Skeletal muscle tissue (tissue), 3 donors: ENCODE measurements at regions not wholly inside any gene's neighbourhood (a gene's known extent, or its start where the extent isn't known, plus 50 kb on each side); places are given as distances from the start of the nearest gene placed in this dataset.

Experiments used
- H3K27ac ChIP-seq: one replicate; pipeline ENCODE4 v1.7.0; 2013; ENCODE audit warnings: mild to moderate bottlenecking, low read depth, low read length, inconsistent platforms
- H3K27me3 ChIP-seq, 3 donors: one replicate each; pipeline ENCODE4 v1.7.0; 2013; ENCODE audit warnings: low read length in 3 of 3; ENCODE audit not compliant: control insufficient read depth in 3 of 3, insufficient read depth in 3 of 3
- H3K36me3 ChIP-seq, 3 donors: one replicate each; pipeline ENCODE4 v1.7.0; 2013; ENCODE audit warnings: low read length in 3 of 3; ENCODE audit not compliant: control insufficient read depth in 3 of 3, insufficient read depth in 3 of 3
- H3K4me1 ChIP-seq, 3 donors: one replicate each; pipeline ENCODE4 v1.7.0; 2013; ENCODE audit warnings: low read length in 3 of 3, mild to moderate bottlenecking in 3 of 3; ENCODE audit not compliant: control insufficient read depth in 3 of 3, insufficient read depth in 3 of 3
- H3K4me3 ChIP-seq, 3 donors: one replicate each; pipeline ENCODE4 v1.7.0; 2013; ENCODE audit warnings: low read length in 3 of 3
- H3K9ac ChIP-seq, 3 donors: one replicate each; pipeline ENCODE4 v1.7.0; 2013; ENCODE audit warnings: low read length in 3 of 3, mild to moderate bottlenecking in 3 of 3, moderate library complexity in 2 of 3, low read depth in 1 of 3
- H3K9me3 ChIP-seq, 3 donors: one replicate each; pipeline ENCODE4 v1.7.0; 2013; ENCODE audit warnings: low read length in 3 of 3; ENCODE audit not compliant: control insufficient read depth in 3 of 3
- donor health status: Osteomylitis.

DNA sequence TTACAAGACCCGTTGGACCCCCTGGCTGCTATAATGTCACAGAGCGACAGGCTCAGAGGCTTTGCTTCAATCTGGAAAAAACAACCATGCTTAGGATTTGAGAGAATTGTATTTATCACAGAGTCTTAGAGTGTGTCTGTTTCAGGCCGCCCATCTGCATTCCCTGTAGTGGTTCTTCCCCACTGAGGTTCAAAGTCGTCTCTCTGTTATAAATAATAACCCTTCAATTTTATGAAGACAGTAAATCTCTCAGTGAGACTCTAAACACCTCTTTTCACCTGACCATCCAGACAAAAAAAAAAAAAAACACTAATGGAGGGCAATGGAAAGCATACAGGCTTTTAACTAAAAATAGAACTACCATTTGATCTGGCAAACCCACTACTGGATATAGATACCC, 565.4 kb upstream of the AUTS2 start:
- H3K9me3 ChIP-seq: no peaks in the 10 kb centered on the region
- no peak overlapping the region for H3K9ac ChIP-seq
- H3K27me3 ChIP-seq: no peaks in the 10 kb centered on the region
- H3K36me3 ChIP-seq: no peaks in the 10 kb centered on the region
- H3K27ac ChIP-seq: no peak overlapping the region
- no peaks in the 10 kb centered on the region for H3K4me1 ChIP-seq
- H3K4me3 ChIP-seq: no peak overlapping the region

DNA sequence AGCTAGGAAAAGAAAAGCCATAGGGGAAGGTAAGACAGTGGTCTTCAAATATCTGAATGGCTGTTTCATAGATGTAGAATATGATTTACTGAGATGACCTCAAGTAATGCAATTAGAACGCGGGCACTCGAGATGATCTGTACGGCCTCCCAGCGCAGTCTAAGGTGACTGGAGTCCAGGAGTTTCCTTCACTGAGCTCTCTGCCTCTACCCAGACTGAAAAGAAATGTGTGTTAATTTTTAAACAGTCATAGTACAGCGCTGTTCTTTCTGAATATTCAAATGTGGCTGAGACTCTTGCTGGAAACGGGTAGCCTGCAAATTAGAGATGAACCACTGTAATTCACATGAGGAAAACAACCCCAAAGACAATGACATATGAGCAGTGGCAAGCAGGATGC, 562.4 kb upstream of the AUTS2 start:
- Histone ChIP-seq H3K9me3 (no peaks in the 10 kb centered on the region), H3K27me3 (no peaks in the 10 kb centered on the region), H3K9ac (no peak overlapping the region), H3K27ac (no peak overlapping the region), H3K36me3 (no peaks in the 10 kb centered on the region), H3K4me3 (no peak overlapping the region), H3K4me1 (no peaks in the 10 kb centered on the region)

DNA sequence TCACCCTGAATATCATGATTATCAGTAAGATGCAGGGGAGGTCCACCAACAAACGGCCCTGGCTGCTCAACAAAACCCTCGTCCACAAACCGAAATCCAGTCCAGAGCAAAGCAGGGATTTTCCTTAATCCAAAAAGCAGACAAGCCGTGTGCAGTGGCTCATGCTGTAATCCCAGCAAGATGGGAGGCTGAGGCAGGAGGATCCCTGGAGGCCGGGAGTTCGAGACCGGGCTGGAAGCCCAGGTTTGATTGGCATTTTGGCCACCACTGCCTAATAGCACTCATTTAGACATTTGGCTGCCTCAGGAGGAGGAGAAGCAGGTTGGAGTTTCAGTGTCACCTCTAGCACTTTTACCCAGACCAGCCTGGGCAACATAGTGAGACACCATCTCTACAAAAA, 562.0 kb upstream of the AUTS2 start:
- Histone ChIP-seq H3K9me3 (no peaks in the 10 kb centered on the region), H3K4me3 (no peak overlapping the region), H3K27me3 (no peaks in the 10 kb centered on the region), H3K9ac (no peak overlapping the region), H3K4me1 (no peaks in the 10 kb centered on the region), H3K36me3 (no peaks in the 10 kb centered on the region), H3K27ac (no peak overlapping the region)

DNA sequence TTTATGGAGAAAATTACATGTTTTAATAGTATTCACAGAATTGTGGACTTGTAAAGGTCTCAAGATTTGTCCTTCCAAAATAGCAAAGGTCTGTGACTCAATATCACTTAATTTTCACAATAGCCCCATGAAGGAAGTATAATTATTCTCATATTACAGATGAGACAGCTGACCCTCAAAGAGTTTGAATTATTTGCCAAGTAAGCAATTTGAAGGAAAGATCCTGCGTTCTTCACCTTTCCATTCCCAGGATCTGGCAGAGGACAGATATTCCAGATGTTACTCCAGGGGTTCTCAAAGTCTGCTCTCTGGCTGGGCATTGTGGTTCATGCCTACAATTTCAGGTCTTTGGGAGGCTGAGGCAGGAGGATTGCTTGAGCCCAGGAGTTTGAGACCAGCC, 559.4 kb upstream of the AUTS2 start:
- Histone ChIP-seq H3K9ac (no peak overlapping the region), H3K27ac (no peak overlapping the region), H3K36me3 (no peaks in the 10 kb centered on the region), H3K27me3 (no peaks in the 10 kb centered on the region), H3K4me1 (no peaks in the 10 kb centered on the region), H3K4me3 (no peak overlapping the region), H3K9me3 (peaks cover 0 to 5% (median 4%) of the 10 kb centered on the region in 3 donors)

DNA sequence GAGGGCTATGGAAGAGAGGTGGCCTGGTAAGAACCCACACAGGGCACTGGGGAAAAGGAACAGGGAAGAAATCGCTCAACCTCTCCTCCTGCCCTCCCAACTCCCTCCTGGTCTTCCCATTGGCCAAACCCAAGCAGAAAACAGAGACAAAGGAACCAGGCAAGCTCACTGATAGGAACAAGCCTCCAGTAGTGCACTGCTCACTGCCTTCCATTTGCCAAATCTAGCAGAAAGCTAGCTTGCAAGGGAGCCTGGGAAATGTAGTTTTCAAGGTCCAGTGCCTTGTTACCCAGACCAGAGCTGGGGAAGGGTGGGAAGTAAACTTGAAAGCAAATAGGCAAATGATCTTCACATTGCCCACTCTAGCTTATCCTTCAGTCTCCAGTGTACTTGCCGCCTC, 556.1 kb upstream of the AUTS2 start:
- Histone ChIP-seq H3K27me3 (no peaks in the 10 kb centered on the region), H3K27ac (no peak overlapping the region), H3K4me1 (no peaks in the 10 kb centered on the region), H3K9ac (no peak overlapping the region), H3K4me3 (no peak overlapping the region), H3K9me3 (peaks cover 0 to 7% (median 4%) of the 10 kb centered on the region in 3 donors), H3K36me3 (no peaks in the 10 kb centered on the region)

DNA sequence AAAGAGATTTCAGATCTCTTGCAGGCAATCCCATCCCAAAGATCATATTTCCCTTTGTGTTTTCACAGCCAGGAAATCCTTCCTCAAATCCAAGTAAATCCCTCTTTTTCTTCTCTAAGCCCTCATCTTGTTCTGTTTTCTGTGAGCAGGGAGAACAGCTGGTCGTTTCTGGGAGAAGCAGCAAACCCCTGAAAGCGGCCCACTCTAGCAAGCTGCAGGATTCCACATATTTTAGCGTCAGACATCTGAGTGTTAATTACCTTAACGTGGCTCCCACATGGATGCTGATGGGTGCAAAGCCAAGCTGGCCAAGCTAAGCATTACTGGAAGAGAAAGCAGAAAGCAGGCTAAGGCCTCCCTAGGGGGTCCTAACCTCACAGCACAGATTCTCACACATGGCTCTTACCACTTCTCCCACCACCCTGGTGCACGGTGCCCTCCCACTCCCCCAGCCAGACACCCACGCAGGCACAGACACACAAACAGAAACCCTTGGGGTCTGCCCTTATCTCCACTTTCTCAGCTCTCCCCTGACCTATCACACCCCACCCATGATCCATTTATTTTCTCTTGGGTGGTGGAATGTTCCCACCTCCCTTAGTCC, 551.0 kb upstream of the AUTS2 start:
- no peak overlapping the region for H3K4me3 ChIP-seq
- no peaks in the 10 kb centered on the region for H3K36me3 ChIP-seq
- no peak overlapping the region for H3K9ac ChIP-seq

DNA sequence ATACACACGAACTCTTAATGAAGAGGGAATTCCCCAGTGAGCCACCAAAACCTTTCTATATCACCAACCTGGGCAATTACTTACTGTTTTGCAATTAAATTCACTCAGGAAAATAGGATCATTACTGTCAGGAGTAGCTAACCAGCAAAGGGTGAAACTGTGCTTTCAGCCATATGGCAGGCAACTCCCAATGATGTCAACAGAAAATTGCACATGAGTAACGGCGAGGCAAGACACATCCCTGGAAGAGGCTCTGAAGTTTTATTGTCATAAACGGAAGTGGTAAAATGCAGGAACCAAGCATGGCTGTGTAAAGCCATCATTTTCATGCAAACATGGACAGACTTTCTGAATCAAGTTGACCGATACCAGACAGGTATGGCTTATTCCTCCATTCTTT, 548.9 kb upstream of the AUTS2 start:
- peaks cover 0 to 3% (median 0%) of the 10 kb centered on the region in 3 donors for H3K27me3 ChIP-seq
- no peak overlapping the region for H3K27ac ChIP-seq
- no peak overlapping the region for H3K4me3 ChIP-seq
- no peaks in the 10 kb centered on the region for H3K36me3 ChIP-seq
- no peaks in the 10 kb centered on the region for H3K4me1 ChIP-seq
- no peak overlapping the region for H3K9ac ChIP-seq
- peaks cover 0 to 2% (median 0%) of the 10 kb centered on the region in 3 donors for H3K9me3 ChIP-seq

More for the DNA sequence above, 551.0 kb upstream of the AUTS2 start:
- H3K27ac ChIP-seq: no peak overlapping the region
- peaks cover 0 to 2% (median under 1%) of the 10 kb centered on the region in 3 donors for H3K9me3 ChIP-seq
- H3K27me3 ChIP-seq: peaks cover 0 to 3% (median 0%) of the 10 kb centered on the region in 3 donors
- no peaks in the 10 kb centered on the region for H3K4me1 ChIP-seq

DNA sequence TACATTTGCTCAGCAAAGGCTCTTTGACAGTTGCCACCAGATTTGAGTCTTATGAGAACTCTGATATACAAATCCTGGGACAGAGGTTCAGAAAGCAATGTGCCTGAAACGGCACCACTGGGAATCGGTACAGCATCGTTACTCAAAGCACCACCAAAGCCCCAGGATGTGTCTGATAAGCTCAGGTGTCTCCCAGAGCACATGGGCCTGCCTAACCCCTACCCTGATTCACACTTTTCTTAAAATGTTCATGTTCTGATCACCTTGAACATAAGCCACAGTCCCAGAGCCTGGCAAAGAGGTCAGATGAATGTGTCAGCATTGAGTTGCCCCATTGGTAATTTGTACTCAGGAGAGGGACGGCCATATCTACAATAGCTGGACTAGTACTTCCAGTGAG, 545.8 kb upstream of the AUTS2 start:
- Histone ChIP-seq H3K4me3 (no peak overlapping the region), H3K4me1 (no peaks in the 10 kb centered on the region), H3K9ac (no peak overlapping the region), H3K36me3 (no peaks in the 10 kb centered on the region), H3K27ac (no peak overlapping the region), H3K27me3 (peaks cover 0 to under 1% (median 0%) of the 10 kb centered on the region in 3 donors), H3K9me3 (peaks cover 0 to 6% (median 0%) of the 10 kb centered on the region in 3 donors)

DNA sequence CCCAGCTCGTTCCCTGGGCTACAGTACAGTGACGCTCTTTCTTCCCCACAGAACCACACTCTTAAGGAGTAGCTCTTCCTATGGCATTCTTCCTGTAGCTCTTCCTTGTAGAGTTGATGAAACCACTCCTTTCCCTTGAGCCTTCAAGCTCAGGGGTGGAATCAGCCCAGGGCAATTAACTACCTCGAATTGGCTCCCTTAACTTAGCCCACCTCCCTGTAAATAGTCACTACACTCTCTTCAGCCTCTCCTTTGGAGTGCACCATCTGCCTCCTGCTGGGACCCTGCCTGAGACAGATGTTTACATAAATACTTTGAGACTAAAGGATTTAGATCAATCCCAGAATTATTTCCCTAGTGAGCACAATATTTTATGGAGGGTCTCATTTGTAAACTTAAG, 537.8 kb upstream of the AUTS2 start:
- Histone ChIP-seq H3K9me3 (peaks cover 0 to 11% (median 4%) of the 10 kb centered on the region in 3 donors), H3K4me3 (no peak overlapping the region), H3K36me3 (no peaks in the 10 kb centered on the region), H3K27me3 (no peaks in the 10 kb centered on the region), H3K27ac (no peak overlapping the region), H3K9ac (no peak overlapping the region), H3K4me1 (no peaks in the 10 kb centered on the region)

DNA sequence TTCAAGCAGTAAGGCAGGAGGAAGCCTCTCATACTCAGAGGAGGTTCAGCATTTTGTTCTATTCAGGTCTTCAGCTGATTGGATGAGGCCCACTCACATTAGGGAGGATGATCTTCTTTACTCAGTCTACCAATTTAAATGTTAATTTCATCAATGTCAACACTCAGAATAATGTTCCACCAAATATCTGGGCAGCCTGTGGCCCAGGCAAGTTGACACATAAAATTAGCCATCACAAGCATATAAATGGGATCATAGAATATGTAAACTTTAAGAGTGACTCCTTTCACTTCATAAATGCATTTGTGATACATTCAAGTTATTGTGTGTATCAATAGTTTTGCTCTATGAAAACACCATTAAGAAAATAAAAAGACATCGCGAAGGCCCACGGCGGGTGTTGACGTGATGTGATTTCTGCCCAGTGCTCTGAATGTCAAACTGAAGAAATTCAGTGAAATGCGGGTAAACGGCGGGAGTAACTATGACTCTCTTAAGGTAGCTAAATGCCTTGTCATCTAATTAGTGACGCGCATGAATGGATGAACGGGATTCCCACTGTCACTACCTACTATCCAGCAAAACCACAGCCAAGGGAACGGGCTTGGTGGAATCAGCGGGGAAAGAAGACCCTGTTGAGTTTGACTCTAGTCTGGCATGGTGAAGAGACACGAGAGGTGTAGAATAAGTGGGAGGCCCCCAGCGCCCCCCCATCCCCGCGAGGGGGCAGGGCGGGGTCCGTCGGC, 536.1 kb upstream of the AUTS2 start:
- H3K36me3 ChIP-seq: no peaks in the 10 kb centered on the region
- no peaks in the 10 kb centered on the region for H3K4me1 ChIP-seq
- H3K4me3 ChIP-seq: no peak overlapping the region
- no peaks in the 10 kb centered on the region for H3K27me3 ChIP-seq
- H3K27ac ChIP-seq: no peak overlapping the region
- H3K9ac ChIP-seq: no peak overlapping the region
- peaks cover 0 to 5% (median 4%) of the 10 kb centered on the region in 3 donors for H3K9me3 ChIP-seq
